HCEC 1CT (cell line): ENCODE measurements at regions not wholly inside any gene's neighbourhood (a gene's known extent, or its start where the extent isn't known, plus 50 kb on each side); places are given as distances from the start of the nearest gene placed in this dataset.
"Not testable (repeated sequence)": the region's sequence is repeated elsewhere in the genome, so short reads cannot be mapped to it uniquely, and the experiment has no call there.

Experiments used
- DNase-seq: peaks from one replicate; pipeline ENCODE4 v3.0.0-alpha.2; 2017

DNA sequence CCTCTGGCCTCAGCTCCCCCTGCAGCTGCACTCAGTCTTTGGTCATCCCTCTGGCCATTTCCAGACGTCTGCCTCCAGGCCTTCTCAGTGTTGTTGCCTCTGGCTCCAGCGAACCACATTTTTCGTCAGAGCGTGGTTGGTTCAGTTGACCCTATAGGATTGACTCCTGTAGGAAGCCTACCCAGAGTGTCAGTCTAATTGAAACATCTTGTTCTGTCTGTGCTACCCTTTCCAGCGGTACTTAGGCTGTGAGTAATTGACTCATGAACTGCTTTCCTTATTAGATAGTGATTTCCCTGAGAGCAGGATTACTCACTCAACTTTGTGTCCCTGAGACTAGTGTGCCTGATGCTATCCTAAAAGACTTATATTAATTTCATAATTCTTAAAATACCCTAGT, 373.2 kb downstream of the ATP23 start:
- peak; percentile 89 for DNase-seq

DNA sequence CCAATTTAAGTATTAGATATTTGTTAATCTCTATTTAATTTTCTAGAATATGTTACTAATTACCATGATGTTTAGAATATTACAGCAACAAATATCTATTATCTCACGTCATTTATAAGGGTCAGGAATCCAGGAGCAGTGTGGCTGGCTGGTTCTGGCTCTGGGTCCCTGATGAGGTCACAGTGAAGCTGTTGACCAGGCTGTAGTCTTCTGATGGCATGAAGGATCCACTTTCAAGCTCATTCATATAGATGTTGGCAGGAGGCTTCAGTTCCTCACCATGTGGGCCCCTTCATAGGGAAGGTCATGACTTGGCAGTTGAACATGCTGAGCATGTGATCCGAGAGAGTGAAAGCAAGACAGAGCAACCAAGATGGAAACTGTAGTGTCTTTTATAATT, 375.6 kb downstream of the ATP23 start:
- no peak for DNase-seq

DNA sequence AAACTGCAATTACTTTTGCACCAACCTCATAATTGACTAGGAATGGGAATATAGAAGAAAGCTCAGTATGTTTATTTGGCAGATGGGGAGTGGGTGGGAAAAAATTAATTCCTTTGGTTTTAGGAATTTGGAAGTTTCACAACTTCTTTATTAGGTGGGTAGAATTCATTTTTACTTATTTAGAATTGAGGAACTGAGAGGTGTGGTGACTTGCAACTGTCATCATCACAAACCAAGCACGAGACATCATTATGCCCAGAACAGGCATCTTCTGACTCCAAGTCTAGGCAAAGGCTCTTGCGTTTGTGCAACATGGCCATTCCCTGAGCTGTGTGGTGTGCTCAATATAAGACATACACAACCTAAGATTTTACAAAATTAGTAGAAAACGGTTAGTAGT, 380.0 kb downstream of the ATP23 start:
- no peak for DNase-seq

DNA sequence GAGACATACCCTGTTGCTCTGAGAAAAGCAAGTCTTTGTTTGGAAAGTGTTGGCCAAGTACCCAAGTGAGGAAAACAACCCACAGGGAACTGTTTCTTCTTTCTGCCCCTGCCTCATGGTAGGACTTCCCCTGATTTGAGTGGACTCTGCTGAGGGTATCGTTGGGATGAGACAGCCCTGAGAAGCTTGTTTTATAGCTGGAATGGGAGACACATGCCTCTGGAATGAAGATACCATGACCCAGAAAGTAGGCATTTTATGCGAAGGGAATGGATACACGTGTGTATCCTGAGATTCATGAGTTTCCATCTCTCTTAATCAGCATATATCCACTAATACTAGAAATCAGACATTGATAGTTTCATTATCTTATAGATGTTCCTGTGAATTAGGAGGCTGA, 382.3 kb downstream of the ATP23 start:
- no peak for DNase-seq

DNA sequence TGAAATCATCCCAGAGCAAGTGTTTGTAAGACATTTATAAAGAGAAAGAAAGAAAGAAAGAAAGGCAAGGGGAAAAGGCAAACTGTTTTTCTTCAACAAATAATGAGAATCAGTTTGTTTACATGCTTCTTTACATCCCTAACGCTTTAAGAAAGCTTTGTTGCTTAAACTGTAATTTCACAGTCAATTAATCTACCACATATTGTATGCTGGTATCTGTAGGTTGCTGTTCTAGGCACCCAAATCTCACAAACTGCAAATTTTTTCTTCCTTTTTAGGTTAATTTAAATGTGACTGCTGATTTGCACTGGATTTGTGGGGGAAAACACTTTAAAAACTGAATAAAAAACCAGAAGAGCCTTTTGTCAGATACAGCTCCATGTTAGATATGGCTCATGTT, 384.2 kb downstream of the ATP23 start:
- DNase-seq, result no peak

DNA sequence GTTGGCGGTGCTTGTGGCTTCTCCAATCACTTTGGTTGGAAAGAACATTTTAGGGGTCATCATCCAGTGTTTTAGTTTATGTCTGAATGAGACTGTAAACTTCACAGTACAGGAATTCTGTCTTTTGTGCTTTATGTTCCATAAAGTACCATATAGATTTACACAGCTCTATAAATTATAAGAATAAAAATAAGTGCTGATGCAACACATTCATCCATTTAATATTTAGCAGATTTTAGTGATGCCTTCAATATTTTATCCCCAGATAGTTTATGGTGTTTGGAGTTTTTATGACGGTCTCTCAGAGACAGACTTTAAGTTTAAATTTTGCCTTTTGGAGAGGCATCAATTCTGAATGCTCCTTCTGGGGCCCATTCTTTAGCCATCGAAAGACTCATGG, 385.2 kb downstream of the ATP23 start:
- DNase-seq, result no peak

DNA sequence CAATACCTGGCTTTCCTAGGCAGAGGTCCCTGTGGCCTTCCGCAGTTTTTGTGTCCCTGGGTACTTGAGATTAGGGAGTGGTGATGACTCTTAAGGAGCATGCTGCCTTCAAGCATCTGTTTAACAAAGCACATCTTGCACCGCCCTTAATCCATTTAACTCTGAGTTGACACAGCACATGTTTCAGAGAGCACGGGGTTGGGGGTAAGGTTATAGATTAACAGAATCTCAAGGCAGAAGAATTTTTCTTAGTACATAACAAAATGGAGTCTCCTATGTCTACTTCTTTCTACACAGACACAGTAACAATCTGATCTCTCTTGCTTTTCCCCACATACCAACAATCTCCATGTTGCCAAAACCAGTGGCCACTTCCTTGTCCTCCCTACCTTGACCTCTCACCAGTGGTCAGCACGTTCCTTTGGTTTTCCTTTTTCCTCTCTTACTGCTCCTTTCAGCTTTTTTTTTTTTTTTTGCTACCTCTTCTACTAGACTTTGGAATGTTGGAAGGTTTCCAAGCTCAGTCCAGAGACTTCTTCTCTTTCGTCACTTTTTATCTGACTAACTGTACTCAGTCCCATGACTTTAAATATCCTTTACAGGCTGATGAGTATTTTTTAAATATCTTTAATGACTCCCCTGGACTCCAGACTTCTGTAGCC, 395.3 kb downstream of the ATP23 start:
- peak; percentile 89 for DNase-seq

DNA sequence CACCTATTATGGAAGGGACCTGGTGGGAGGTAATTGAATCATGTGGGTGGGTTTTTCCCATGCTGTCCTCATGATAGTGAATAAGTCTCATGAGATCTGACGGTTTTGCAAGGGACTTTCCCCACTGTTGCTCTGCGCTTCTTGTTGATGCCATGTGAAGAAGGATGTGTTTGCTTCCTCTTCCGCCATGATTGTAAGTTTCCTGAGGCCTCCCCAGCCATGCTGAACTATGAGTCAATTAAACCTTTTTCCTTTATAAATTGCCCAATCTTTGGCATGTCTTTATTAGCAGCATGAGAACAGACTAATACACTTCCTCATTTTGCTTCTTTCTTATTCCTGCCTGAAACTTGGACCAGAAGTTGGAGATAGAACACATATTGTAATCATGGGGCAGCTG, 396.2 kb downstream of the ATP23 start:
- not testable (repeated sequence) for DNase-seq

DNA sequence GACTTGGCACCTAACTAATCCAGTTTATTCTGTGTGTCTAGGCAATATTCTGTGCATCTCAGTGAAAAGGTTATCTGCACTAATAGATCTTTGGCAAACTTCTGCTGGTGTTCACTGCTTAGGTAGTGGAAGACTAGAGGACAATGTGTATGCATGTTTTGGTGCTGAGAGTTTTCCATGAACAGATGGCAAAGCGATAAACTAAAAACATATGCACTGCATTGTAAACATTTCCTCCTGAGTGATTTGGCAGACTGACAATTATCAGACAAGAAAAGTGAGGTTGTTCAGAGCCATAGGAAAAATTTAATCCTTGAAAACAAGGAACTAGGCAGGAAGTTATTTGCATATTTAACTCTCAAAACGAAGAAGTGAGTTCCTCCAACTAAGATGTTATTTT, 400.4 kb downstream of the ATP23 start:
- DNase-seq, result peak; percentile 82

DNA sequence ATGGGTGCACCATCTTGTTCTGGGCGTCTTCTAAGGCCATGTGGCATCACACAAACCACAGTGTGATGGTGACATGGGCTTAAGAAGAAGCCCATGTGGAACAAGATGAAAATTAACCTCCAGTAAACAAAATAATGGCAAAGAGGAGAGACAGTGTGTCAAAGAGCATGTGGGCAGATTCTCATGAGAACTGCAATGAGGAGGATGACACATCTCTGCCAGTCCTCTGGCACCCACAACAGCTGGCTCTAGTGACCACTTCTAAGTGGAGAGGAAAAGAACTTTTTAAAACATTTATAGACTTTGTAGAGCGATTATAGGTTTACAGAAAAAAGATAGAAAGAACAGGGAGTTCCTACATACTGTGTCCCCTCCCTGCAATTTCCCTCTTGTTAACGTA, 401.4 kb downstream of the ATP23 start:
- DNase-seq, result no peak

DNA sequence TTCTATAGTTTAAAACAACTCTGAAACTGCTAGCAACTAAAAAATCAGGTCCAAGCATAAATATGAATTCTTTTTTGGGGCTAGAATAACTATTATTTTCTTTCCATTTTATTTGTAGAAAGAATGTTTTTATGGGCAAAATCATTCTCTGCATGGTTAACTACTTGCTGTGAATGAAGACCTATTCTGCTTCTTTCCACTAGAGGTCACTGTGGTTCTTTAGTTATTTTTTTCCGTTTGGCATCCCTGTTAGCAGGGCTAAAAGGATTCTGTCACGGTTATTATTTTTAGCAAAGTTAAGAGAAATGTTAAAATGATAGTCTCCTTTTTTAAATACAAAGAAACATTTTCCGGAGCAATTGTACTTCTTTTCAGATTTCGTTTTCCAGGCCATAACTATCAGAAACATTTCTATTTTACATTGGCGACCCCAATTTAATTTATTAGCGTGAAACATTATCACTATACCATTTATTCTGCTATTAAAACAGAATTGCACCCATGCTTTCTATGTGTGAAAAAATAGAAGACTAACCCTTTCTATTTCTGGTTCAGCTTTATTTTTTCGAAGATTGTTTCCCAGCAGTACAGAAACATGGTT, 404.8 kb downstream of the ATP23 start:
- DNase-seq, result peak; percentile 64

DNA sequence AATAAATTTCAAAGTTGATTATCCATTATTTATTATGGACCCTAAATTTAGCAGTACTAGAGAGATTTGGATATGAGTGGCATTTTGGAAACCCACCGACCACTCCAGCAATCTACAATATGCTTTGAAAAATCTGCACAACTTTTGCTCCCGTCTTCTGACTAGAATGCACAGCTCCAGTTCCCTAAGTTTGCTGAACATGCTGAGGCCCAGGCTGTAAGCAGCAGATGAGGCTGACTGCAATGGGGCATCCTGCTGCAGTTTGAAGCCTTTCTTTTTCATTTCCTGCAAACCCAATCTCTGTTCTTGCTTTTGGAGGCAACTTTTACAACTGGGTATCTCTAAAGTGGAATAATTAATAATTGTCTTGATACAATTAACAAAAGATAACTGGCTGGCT, 405.8 kb downstream of the ATP23 start:
- DNase-seq, result no peak

DNA sequence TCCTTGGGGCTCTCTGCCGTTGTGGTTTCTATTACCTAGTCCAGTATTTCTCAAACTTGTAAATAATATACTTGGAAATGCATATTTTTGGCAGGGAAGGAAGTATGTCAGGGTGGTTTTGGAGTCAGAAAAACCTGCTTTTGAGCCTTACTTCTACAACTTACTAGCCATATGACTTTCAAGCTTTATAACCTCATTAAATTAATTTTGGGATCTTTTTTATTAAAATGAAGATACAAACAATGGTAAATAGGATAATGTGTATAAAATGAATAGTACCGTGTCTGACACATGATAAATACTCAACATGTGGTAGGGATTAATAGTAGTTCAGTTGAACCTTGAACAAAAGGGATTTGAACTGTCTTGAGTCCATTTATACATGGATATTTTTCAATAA, 406.3 kb downstream of the ATP23 start:
- no peak for DNase-seq

DNA sequence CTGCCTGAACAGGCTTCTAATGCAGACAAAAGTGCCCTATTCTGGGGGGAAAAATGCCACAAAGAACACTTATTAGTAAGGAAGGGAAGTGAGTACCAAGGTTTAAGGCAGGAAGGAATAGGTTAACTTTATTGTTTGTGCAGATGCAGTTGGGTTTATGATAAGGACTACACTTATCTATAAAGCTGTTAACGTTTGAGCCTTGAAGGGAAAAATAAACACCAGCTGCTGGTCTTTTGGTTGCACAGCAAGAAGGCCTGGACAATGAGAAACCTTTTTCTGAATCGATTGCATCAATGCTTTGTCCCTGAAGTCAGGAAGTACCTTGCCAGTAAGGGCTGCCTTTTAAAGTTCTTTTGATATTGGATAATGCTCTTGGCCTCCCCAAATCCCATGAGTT, 407.8 kb downstream of the ATP23 start:
- DNase-seq, result no peak

DNA sequence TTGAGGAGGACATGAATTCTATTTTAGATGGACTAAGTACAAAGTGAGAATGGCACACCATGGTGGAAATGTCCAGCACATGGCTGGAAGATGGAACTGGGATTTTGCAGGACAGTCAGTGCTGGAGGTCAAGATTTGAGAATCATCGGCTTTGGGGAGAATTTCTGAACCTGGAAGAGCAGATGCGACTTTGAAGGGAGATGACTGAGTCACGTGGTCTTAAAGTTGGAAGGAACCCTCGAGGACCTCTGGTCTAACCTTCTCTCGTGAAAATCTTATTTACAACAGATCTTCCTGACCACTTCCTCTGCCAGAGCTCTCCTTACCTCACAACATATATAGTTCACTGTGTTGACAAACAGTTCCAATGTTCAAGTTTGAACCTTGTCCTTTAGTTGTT, 415.4 kb downstream of the ATP23 start:
- no peak for DNase-seq

DNA sequence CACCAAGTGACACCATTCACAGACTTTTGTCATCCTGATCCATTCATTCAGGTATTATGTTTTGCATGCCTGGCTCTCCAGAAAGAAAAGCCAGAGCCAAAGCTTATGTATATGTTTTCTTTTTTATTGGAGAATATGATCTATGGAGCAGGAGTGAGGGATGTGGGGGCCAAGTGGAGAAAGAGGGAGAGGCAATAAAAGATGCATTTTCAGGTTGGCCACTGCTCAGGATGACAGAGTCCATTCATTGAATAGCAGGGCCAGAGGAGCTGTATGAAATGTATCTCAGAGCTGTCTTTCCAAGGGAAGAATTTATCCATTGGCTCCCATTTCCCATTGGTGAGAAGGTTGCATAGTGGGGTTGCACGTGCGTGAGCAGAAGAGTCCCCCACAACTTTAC, 416.1 kb downstream of the ATP23 start:
- DNase-seq, result no peak

DNA sequence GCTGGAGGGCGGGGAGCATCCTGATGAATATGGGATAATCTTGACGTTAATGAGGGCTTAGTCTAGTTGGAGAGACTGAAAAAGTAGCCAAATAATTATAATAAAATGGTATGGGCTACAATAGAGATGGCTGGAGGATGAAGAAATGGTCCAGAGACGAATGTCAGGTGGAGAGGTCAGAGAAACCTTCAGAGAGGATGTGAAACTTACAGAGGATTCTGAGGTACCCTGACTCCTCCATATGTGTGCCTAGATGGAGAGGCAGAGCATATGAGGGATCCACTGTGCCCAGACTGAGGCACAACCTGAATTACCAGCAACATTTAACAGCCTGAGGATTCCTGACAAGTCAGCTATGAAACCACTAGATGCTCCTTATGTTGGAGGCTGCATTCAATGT, 417.0 kb downstream of the ATP23 start:
- no peak for DNase-seq

DNA sequence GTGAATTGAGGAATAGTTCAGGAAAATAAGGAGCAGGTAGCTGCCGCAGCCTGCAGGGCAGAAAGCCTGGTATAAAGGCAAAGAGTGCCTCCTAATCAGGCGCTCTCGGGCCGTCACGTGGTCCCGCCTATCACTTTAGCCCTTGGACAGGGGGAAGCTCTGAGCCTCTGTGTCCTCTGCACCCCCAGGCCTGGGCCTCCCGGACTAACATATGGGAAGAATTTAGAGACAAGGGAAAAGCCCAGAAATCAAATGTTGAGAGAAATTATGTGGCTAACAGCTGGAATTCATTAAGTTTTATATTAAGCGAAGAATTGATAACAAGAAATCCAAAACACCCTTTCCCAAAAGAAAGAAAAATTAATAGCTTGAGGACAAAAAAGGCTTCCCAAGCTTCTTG, 417.7 kb downstream of the ATP23 start:
- no peak for DNase-seq

DNA sequence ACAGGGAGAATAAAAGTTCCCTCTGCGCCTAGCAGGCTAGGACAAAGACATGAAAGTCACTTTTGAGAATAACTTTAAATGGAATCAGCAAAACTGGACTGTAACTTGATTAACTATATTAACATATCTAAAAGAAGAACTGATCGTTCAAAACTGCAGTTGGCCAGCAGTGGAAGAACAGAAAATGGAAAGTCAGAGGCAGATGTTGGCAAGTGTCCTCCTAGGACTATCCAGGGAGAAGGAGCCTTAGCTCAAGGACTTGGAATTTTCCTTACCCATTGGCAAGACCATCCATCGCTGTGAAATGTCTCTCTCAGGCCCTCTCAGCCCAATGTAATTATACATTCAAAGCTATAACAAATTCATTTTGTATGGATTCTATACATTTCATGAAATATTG, 419.7 kb downstream of the ATP23 start:
- DNase-seq, result no peak

DNA sequence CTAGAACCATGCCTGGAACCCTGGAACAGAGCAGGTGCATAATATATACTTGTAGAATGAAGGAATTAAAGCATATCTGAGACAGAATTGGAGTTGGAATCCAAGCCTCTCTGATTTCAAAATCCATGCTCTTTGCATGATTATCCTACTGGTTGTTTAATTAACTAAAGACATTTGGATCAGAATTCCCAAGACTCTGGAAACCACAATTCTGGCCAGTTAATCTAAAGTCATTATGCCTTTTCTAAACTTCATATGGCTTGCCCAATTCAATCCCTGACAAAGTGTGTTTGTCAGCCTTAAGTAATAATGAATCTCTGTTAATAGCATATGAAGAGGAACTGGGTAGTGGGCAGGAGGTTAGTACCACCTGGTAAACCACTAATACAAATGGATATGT, 422.6 kb downstream of the ATP23 start:
- DNase-seq, result no peak

DNA sequence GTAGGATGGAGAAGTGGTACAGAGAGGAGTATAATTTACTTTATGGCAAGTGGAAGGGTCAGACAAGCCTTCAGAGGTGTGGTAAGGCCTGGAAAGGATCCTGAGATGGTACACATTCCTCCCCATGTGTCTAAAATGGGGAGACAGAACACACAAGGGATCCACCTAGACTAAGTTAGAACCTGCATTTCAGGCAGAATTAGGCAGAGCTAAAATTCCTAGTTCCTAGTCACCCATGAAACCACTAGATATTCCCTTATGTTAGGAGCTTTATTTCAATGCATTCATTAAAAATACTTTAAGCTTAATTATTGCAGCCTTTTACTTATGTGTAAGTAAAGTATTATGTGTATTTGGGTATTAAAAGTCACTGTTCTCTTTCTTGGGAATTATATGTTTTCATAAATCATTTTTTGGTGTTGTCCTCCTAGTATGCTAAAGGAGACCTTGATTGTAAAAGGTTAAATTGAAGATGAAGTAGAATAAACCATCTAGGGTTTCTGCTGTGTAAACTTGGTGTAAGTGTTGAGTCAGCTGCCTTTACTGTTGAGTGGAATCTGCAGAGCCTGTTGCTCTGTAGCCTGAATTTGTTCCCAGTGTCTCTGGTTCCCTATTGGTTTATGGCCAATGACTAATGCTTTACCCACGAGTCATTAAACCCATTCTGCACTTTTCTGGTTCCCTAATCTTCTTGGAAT, 423.2 kb downstream of the ATP23 start:
- DNase-seq, result peak; percentile 99

DNA sequence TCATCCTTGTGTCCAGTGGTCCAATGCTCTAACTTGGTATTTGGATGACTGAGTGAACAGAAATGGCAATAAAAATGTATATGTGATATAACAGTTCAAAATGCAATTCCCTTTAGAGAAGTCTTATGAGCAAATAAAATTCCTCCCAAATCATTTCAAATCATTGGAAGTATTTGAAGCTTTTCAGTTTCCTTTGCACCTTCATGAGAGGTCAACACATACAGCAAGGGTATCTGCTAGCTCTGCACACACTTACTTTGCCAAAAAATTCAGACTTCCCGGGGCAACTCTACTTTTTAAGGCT, 423.7 kb downstream of the ATP23 start:
- no peak for DNase-seq

DNA sequence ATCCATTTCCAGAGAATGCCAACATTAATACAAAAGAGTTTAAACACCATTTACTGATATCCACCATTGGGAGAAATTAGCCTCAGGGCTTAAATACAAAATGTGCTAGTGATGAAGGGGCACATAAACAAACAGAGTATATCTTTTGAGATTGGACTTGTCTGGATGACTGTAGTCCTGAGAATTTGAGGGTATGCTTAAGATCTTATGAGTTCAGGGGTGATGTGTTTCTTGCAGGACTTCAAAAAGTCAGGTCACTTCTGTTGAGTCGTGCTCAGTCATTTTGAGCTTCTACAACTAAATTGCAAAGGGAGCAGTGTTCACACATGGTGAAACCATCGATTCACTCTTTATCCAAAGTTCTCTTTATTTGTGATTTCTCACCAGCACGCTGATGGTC, 425.7 kb downstream of the ATP23 start:
- peak; percentile 53 for DNase-seq

DNA sequence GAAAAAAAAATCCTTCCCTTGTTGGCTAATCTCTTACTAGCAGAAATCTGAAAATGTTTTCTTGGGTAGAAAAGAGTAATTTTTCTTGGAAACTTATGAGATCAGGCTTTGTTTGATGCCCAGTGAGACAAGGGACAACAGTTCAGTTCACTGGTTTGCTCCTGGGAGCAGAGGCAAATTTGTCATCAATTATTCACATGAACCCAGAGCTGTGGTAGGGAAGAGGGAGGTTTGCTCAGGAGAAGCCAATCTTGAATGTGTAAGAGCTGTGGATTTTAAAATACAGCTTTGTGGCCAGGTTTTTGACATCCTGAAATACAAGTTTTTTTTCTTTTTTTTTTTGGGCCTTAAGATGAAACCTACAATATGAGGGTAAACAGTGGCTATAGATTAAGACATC, 426.6 kb downstream of the ATP23 start:
- no peak for DNase-seq

DNA sequence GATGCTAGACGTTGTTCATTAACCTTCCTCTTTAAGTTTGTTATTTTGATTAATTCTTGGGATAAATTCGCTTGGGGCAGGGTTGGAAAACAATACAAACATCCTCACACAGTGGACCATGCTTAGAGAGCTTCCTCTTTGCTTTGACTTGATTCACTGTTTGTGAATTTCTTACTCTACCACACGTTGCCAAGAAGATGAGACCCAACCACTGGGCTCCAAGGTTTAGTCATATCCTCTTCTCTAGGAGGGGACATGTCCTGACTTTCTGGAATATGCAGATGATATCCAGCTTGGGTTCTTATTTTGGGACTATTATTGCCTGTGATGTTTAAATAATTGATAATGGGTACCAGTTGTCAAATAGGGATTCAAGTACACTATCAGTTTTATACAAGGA, 428.2 kb downstream of the ATP23 start:
- DNase-seq, result peak; percentile 34
